T-cell (primary cell): ENCODE measurements at regions not wholly inside any gene's neighbourhood (a gene's known extent, or its start where the extent isn't known, plus 50 kb on each side); places are given as distances from the start of the nearest gene placed in this dataset.

Source experiments
- ATAC-seq, 4 experiments: fragments of 200-7000 bp in 3 of 4; fragments of 150-1000 bp in 1 of 4; cut with Tn5 transposase; replicated peaks in 1 of 4; 1 replicate in 3 of 4; 2 replicates in 1 of 4; pipeline ENCODE4 v1.10.0; 2021; ENCODE audit warnings: moderate library complexity in 3 of 4, mild to moderate bottlenecking in 2 of 4, moderate number of reproducible peaks in 1 of 4
- CTCF ChIA-PET, 2 donors: fragments of 300-600 bp; sonication (Branson Sonifier 250); formaldehyde crosslinking; loops; one replicate each; lab custom pipeline; 2022; ENCODE audit warnings: antibody characterized with exemption in 2 of 2; lab: Charles Lee
- POLR2A ChIA-PET, 2 donors: fragments of 300-600 bp; sonication (Branson Sonifier 250); formaldehyde crosslinking; loops; one replicate each; lab custom pipeline; 2022; ENCODE audit warnings: antibody characterized with exemption in 2 of 2; lab: Charles Lee
- DNase-seq, 35 experiments: peaks; one replicate each; pipeline versions ENCODE4 v3.0.0 to v3.0.0-alpha.2; 2013 to 2023
- H3K27ac ChIP-seq: one replicate; pipeline ENCODE4 v1.5.1; 2013; ENCODE audit warnings: low read length
- H3K27me3 ChIP-seq, 2 experiments: replicated peaks in 1 of 2; 1 replicate in 1 of 2; 2 replicates in 1 of 2; pipeline versions ENCODE4 v1.6.1 to v1.7.0; 2013; ENCODE audit warnings: low read length in 1 of 2, mixed read lengths in 1 of 2; ENCODE audit not compliant: control insufficient read depth in 2 of 2, insufficient read depth in 2 of 2; ENCODE audit errors: extremely low read depth in 1 of 2
- H3K36me3 ChIP-seq, 2 donors: 1 replicate in 1 of 2; 2 replicates in 1 of 2; pipeline versions ENCODE4 v1.6.1 to v1.7.0; 2013; ENCODE audit warnings: low read length in 1 of 2; ENCODE audit not compliant: control insufficient read depth in 2 of 2, insufficient read depth in 1 of 2; ENCODE audit errors: extremely low read depth in 1 of 2
- H3K4me1 ChIP-seq, 2 experiments: 1 replicate in 1 of 2; 2 replicates in 1 of 2; pipeline versions ENCODE4 v1.6.1 to v1.7.0; 2013; ENCODE audit warnings: low read length in 2 of 2, mixed read lengths in 1 of 2; ENCODE audit not compliant: insufficient read depth in 2 of 2, control insufficient read depth in 1 of 2; ENCODE audit errors: extremely low read depth in 1 of 2
- H3K4me3 ChIP-seq, 2 donors: 1 replicate in 1 of 2; 2 replicates in 1 of 2; pipeline versions ENCODE4 v1.5.1 to v1.7.0; 2013; ENCODE audit warnings: mild to moderate bottlenecking in 2 of 2, low read length in 1 of 2, moderate library complexity in 1 of 2; ENCODE audit not compliant: control insufficient read depth in 1 of 2; ENCODE audit errors: extremely low read depth in 1 of 2
- H3K9me3 ChIP-seq: 2 replicates; pipeline ENCODE4 v1.7.0; 2013
- H3K27ac Mint-ChIP-seq, 2 donors: one replicate each; pipeline ENCODE4 v1.8.0; 2020 to 2021; ENCODE audit warnings: mild to moderate bottlenecking in 2 of 2, mixed read lengths in 2 of 2
- H3K27me3 Mint-ChIP-seq, 2 donors: one replicate each; pipeline ENCODE4 v1.8.0; 2021 to 2022; ENCODE audit warnings: mixed read lengths in 2 of 2
- H3K36me3 Mint-ChIP-seq: one replicate; pipeline ENCODE4 v1.8.0; 2021; ENCODE audit warnings: mixed read lengths
- H3K4me1 Mint-ChIP-seq, 3 donors: one replicate each; pipeline ENCODE4 v1.8.0; 2020 to 2022; ENCODE audit warnings: mixed read lengths in 3 of 3, mild to moderate bottlenecking in 1 of 3
- H3K4me3 Mint-ChIP-seq, 3 donors: one replicate each; pipeline ENCODE4 v1.8.0; 2020 to 2022; ENCODE audit warnings: mild to moderate bottlenecking in 3 of 3, mixed read lengths in 3 of 3, moderate library complexity in 3 of 3
- H3K9me3 Mint-ChIP-seq, 3 donors: one replicate each; pipeline ENCODE4 v1.8.0; 2020 to 2022; ENCODE audit warnings: mixed read lengths in 3 of 3
- WGBS: methylation state at CpG from one replicate; pipeline ENCODE4 v1.1.5; 2013; ENCODE audit warnings: missing lambda C conversion rate; ENCODE audit not compliant: insufficient coverage; 5-methylcytosine and 5-hydroxymethylcytosine counted together

DNA sequence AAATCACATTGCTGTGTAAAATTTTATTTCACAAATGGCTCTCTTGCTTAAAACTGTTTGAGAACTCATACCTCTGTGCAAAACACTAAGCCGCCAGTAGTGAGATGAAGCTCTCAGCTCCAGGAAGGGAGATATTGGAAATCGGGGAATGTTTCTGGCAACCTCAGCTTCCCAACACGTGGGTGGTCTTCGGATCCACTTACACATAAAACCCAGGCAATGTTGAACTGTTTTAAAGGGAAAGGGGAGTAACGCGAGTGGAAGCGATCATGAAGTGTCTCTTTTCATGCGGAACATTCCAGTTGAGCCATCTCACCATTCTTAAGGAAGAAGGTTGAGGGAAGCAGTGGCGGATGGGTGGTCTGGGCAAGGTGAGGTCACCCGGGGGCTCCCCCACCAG is 136.8 kb downstream of the ASB1 start:
- H3K27ac Mint-ChIP-seq, result no peak overlapping the region
- no peak for DNase-seq
- no peak overlapping the region for H3K4me3 Mint-ChIP-seq
- POLR2A ChIA-PET, result no interaction called here
- no peaks in the 10 kb centered on the region for H3K9me3 ChIP-seq
- no peaks in the 10 kb centered on the region for H3K36me3 Mint-ChIP-seq
- H3K4me3 ChIP-seq, result no peak overlapping the region
- no peak overlapping the region for H3K27ac ChIP-seq
- peaks cover 0 to 29% of the 10 kb centered on the region in 2 experiments for H3K27me3 ChIP-seq
- no peak for ATAC-seq
- H3K9me3 Mint-ChIP-seq, result no peaks in the 10 kb centered on the region
- peaks cover 0 to 7% of the 10 kb centered on the region in 2 donors for H3K27me3 Mint-ChIP-seq
- CTCF ChIA-PET, result no interaction called here
- no peaks in the 10 kb centered on the region for H3K36me3 ChIP-seq
- 90% methylated on average over 2 of the region's 10 CpGs for WGBS
- H3K4me1 Mint-ChIP-seq, result no peaks in the 10 kb centered on the region
- H3K4me1 ChIP-seq, result no peaks in the 10 kb centered on the region

DNA sequence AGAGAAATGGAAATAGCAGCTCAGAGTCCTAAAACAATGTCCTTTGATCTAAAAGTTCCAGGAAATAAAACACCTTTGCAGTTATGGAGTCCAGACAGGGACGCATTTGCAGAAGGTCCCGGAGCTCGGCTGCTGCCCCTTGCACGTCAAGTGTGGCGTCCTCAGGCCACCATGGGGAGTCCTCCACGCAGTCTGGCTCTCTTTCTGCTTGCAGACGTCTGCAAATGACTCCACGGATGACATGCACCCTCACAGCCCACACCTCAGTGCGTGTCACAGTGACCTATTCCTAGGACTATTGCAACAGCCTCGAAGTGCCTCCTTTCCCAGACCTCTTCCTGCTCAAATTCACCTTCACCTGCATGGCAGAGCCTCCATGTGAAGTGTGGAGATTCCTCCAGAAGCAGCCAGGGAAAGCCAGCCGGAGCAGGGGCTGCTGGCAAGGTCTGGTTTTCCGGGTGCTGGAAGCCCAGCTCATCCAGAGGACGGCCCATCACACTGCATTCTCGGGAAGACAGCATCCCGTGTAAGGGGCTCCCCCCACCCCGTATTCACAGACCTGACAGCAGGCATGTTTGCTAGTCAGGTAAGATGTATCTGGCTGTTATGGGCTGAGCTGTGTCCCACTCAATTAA is 137.7 kb downstream of the ASB1 start:
- no peaks in the 10 kb centered on the region for H3K36me3 ChIP-seq
- Mint-ChIP-seq H3K4me1 (no peaks in the 10 kb centered on the region), H3K27ac (no peak overlapping the region), H3K4me3 (no peak overlapping the region), H3K27me3 (peaks cover 0 to 7% of the 10 kb centered on the region in 2 donors), H3K9me3 (no peaks in the 10 kb centered on the region), H3K36me3 (no peaks in the 10 kb centered on the region)
- peaks cover 0 to 33% of the 10 kb centered on the region in 2 experiments for H3K27me3 ChIP-seq
- ChIA-PET POLR2A (no interaction called here), CTCF (no interaction called here)
- no peak overlapping the region for H3K4me3 ChIP-seq
- 77% methylated on average over 11 of the region's 16 CpGs for WGBS
- ATAC-seq (no peak), DNase-seq (no peak)
- no peak overlapping the region for H3K27ac ChIP-seq
- no peaks in the 10 kb centered on the region for H3K9me3 ChIP-seq
- H3K4me1 ChIP-seq, result no peaks in the 10 kb centered on the region

DNA sequence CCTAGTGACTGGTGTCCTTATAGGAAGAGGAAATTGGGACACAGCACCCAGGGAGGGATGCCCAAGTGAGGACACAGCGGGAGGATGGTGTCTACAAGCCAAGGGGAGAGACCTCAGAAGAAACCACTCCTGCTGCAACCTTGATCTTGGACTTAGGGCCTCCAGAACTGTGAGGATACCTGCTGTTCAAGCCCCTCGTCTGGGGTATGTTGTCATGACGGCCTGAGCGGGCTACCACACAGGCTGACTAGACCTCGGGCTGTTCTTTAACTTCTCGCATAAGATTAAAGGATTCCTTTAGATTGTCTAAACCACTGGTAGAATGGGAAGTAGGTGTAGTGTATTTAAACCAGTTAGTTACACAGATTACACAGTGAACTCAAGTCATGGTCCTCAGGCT is 138.3 kb downstream of the ASB1 start:
- H3K36me3 ChIP-seq, result no peaks in the 10 kb centered on the region

DNA sequence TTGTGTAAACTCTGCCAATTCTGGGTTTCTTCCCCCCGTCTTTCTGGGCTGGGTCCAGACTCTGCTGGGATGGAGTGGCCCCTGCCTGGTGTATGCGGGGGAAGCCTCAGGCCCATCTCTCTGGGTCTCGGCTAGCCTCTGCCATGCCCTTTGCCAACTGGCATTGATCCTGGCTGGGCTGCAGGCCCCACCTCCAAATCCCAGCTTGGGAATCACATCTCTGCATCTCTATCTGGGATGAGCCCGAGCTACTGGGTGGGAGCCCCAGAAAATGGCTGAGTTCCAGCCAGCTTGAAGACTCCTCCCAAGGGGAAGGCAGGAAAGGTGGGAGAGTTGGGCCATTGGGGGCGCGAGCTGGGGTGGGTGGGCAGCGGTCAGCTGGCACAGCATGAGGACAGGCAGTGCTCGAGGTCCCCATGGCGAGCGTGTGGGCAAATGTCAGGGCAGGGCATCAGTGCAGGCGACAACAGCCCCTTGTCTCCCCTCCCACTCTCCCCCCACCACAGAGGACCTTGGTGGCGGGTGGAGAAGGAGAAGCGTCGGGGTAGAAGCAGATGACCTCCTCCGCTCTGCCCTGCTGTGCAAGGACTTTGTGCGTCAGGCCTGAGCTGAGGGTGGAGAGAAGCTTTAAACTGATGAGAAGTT is 139.4 kb downstream of the ASB1 start:
- Histone ChIP-seq H3K4me3 (no peak overlapping the region), H3K27me3 (peaks cover 0 to 19% of the 10 kb centered on the region in 2 experiments), H3K27ac (no peak overlapping the region), H3K9me3 (no peaks in the 10 kb centered on the region), H3K36me3 (no peaks in the 10 kb centered on the region), H3K4me1 (no peaks in the 10 kb centered on the region)
- WGBS, result 96% methylated on average over 5 of the region's 16 CpGs
- CTCF ChIA-PET, result no interaction called here
- no peaks in the 10 kb centered on the region for H3K9me3 Mint-ChIP-seq
- peaks cover 2 to 3% of the 10 kb centered on the region in 2 donors for H3K27me3 Mint-ChIP-seq
- ATAC-seq (no peak), DNase-seq (no peak)
- H3K4me1 Mint-ChIP-seq, result no peaks in the 10 kb centered on the region
- H3K4me3 Mint-ChIP-seq, result no peak overlapping the region
- H3K36me3 Mint-ChIP-seq, result no peaks in the 10 kb centered on the region
- POLR2A ChIA-PET, result no interaction called here
- no peak overlapping the region for H3K27ac Mint-ChIP-seq

More for the DNA sequence above, 138.3 kb downstream of the ASB1 start:
- Mint-ChIP-seq H3K27ac (no peak overlapping the region), H3K4me3 (no peak overlapping the region), H3K9me3 (no peaks in the 10 kb centered on the region), H3K27me3 (peaks cover 3 to 7% of the 10 kb centered on the region in 2 donors), H3K4me1 (no peaks in the 10 kb centered on the region), H3K36me3 (no peaks in the 10 kb centered on the region)
- CTCF ChIA-PET, result no interaction called here
- DNase-seq (no peak), ATAC-seq (no peak)
- Histone ChIP-seq H3K4me3 (no peak overlapping the region), H3K4me1 (no peaks in the 10 kb centered on the region), H3K9me3 (no peaks in the 10 kb centered on the region), H3K27me3 (peaks cover 0 to 27% of the 10 kb centered on the region in 2 experiments), H3K27ac (no peak overlapping the region)
- 78% methylated on average over 4 of the region's 6 CpGs for WGBS
- POLR2A ChIA-PET, result no interaction called here

DNA sequence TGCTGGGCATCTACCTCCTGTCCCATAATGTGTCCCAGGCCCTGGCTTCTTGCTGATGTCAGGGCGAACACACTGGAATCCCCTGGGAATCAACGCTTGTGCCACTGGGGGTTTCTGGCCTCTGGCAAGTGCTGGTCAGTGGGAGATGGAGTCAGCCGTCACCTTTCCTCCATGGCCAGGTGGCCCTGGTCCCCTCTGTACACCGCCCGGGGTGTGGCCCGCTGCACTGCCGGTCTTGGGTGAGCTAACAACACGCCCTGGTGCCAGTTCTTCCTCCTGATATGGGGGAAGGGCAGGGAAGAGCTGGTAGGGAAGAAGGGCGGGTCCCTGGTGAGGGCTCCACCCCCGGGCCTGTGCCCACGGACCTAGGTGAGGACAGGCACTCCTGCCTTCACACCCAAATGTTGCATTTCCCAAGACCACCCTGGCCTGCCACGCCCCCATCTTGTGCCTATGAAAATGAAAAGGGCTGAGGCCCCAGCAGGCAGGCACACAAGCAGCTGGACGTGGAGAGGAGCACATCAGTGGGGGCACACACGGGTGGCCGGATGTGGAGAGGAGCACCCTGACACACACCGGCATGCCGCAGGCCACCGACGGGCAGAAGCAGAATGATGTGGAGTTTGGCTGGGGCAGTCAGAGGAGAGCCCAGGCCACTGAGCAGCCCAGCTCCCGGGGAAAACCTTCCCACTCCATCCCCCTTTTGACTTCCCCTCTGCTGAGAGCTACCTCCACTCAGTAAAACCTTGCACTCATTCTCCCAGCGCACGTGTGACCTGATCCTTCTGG is 140.5 kb downstream of the ASB1 start:
- H3K9me3 Mint-ChIP-seq, result no peaks in the 10 kb centered on the region
- POLR2A ChIA-PET, result no interaction called here
- no peaks in the 10 kb centered on the region for H3K4me1 Mint-ChIP-seq
- H3K4me1 ChIP-seq, result no peaks in the 10 kb centered on the region
- 75% methylated on average over 16 of the region's 22 CpGs for WGBS
- H3K27ac Mint-ChIP-seq, result no peak overlapping the region
- H3K4me3 Mint-ChIP-seq, result no peak overlapping the region
- peaks cover 0 to 19% of the 10 kb centered on the region in 2 experiments for H3K27me3 ChIP-seq
- CTCF ChIA-PET, result no interaction called here
- H3K36me3 ChIP-seq, result no peaks in the 10 kb centered on the region
- ATAC-seq, result no peak
- H3K27me3 Mint-ChIP-seq, result peaks cover 2 to 3% of the 10 kb centered on the region in 2 donors
- H3K9me3 ChIP-seq, result no peaks in the 10 kb centered on the region
- no peak for DNase-seq
- no peak overlapping the region for H3K4me3 ChIP-seq
- H3K36me3 Mint-ChIP-seq, result no peaks in the 10 kb centered on the region
- no peak overlapping the region for H3K27ac ChIP-seq

DNA sequence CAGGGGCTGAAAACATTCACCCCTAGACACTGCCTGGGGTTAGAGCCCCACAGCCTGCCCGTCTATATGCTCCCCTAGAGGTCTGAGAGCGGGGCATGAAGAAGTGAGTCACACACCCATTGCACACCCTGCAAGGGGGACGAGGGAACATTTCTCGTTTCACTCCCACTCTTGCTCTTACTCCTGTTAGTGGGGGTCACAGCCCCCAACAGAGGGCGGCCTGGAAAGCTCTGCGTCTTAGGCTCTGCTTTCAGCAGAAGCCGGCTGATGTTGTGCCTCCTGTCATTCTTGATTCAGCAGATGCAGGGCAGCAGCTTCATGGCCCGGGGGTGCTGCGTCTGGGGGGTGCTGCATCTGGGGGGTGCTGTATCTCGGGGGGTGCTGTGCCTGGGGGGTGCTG is 141.3 kb downstream of the ASB1 start:
- Mint-ChIP-seq H3K4me3 (no peak overlapping the region), H3K4me1 (no peaks in the 10 kb centered on the region), H3K27ac (no peak overlapping the region), H3K36me3 (no peaks in the 10 kb centered on the region), H3K27me3 (peaks cover 2 to 3% of the 10 kb centered on the region in 2 donors), H3K9me3 (no peaks in the 10 kb centered on the region)
- Histone ChIP-seq H3K36me3 (no peaks in the 10 kb centered on the region), H3K27ac (no peak overlapping the region), H3K27me3 (peaks cover 0 to 19% of the 10 kb centered on the region in 2 experiments), H3K4me1 (no peaks in the 10 kb centered on the region), H3K9me3 (no peaks in the 10 kb centered on the region), H3K4me3 (no peak overlapping the region)
- POLR2A ChIA-PET, result interaction anchor here in 1 of 2 donors (0.5 kb wide), 1 partner anchor 1399 kb away, joined by 4 read pairs; no protein-coding TSS in a partner anchor
- no peak for DNase-seq
- WGBS, result 60% methylated on average over 2 of the region's 10 CpGs
- CTCF ChIA-PET, result no interaction called here
- no peak for ATAC-seq
